Endothelial cell of umbilical vein (primary cell): ENCODE measurements at regions not wholly inside any gene's neighbourhood (a gene's known extent, or its start where the extent isn't known, plus 50 kb on each side); places are given as distances from the start of the nearest gene placed in this dataset.

ENCODE experiments used
- BruUV-seq: library from RNA; stranded (reverse); fragments of 400-500 nt; replicated peaks from 2 replicates; lab custom pipeline; 2021; lab: Mats Ljungman, UMichigan
- CTCF ChIA-PET: fragments of 300-600, 350-600 bp; sonication (Branson Sonifier 250); formaldehyde crosslinking; loops from one replicate; lab custom pipeline; 2021; ENCODE audit warnings: antibody characterized with exemption, inconsistent platforms; lab: Charles Lee
- POLR2A ChIA-PET: fragments of 300-600, 350-600 bp; sonication (Branson Sonifier 250); formaldehyde crosslinking; loops from one replicate; lab custom pipeline; 2021; ENCODE audit warnings: antibody characterized with exemption, inconsistent platforms; lab: Charles Lee
- DNase-seq: peaks from one replicate; pipeline ENCODE4 v3.0.0-alpha.2; 2011; ENCODE audit warnings: low read depth, low spot score
- FAIRE-seq: peaks from 2 replicates; lab custom pipeline; 2011; peaks lifted over from hg19 to GRCh38; lab: Jason Lieb, UNC
- H2AFZ ChIP-seq: 2 replicates; pipeline ENCODE4 v1.6.0; 2012; ENCODE audit warnings: low read depth, low read length, control low read depth, inconsistent platforms
- H3K27ac ChIP-seq: 2 replicates; pipeline ENCODE4 v1.5.1; 2011; ENCODE audit warnings: low read depth, mild to moderate bottlenecking, control low read depth, low read length, moderate library complexity; ENCODE audit not compliant: insufficient read depth
- H3K27me3 ChIP-seq, 2 experiments: 2 replicates each; pipeline versions ENCODE4 v1.6.0 to v1.6.1; 2011; ENCODE audit warnings: low read length in 2 of 2, mixed read lengths in 1 of 2; ENCODE audit not compliant: control insufficient read depth in 2 of 2, insufficient read depth in 2 of 2
- H3K36me3 ChIP-seq, 2 experiments: 2 replicates in 1 of 2; 3 replicates in 1 of 2; pipeline ENCODE4 v1.5.1; 2011; ENCODE audit warnings: low read length in 2 of 2, mild to moderate bottlenecking in 1 of 2, moderate library complexity in 1 of 2; ENCODE audit not compliant: control insufficient read depth in 2 of 2, insufficient read depth in 2 of 2; ENCODE audit errors: extremely low read depth in 1 of 2
- H3K4me1 ChIP-seq: 3 replicates; pipeline ENCODE4 v1.5.1; 2011; ENCODE audit warnings: mild to moderate bottlenecking, low read length; ENCODE audit not compliant: control insufficient read depth, insufficient read depth; ENCODE audit errors: extremely low read depth
- H3K4me2 ChIP-seq: 2 replicates; pipeline ENCODE4 v1.6.1; 2011; ENCODE audit warnings: low read length, control low read depth, mixed read lengths; ENCODE audit not compliant: insufficient read depth
- H3K4me3 ChIP-seq, 3 experiments: fragments of 200-600 bp in 1 of 3; sonication (generic), shearing (Covaris generic) in 1 of 3; replicated peaks in 1 of 3; 2 replicates each; pipeline ENCODE4 v1.5.1; 2011 to 2016; ENCODE audit warnings: control low read depth in 3 of 3, low read length in 3 of 3, mild to moderate bottlenecking in 2 of 3, inconsistent platforms in 1 of 3, low read depth in 1 of 3, moderate library complexity in 1 of 3; ENCODE audit not compliant: insufficient read depth in 1 of 3
- H3K79me2 ChIP-seq: 2 replicates; pipeline ENCODE4 v1.6.0; 2012; ENCODE audit warnings: low read length, inconsistent platforms; ENCODE audit not compliant: control insufficient read depth, insufficient read depth
- H3K9ac ChIP-seq: replicated peaks from 2 replicates; pipeline ENCODE3; 2011; ENCODE audit warnings: low read length, control low read depth; ENCODE audit not compliant: insufficient read depth; ENCODE audit errors: extremely low read depth
- H3K9me1 ChIP-seq: replicated peaks from 3 replicates; pipeline ENCODE4 v1.6.0; 2011; ENCODE audit warnings: mild to moderate bottlenecking, low read length; ENCODE audit not compliant: control insufficient read depth, insufficient read depth; ENCODE audit errors: extremely low read depth
- H3K9me3 ChIP-seq: replicated peaks from 2 replicates; pipeline ENCODE4 v1.5.1; 2012; ENCODE audit warnings: low read length, inconsistent platforms; ENCODE audit not compliant: control insufficient read depth, insufficient read depth
- H4K20me1 ChIP-seq: replicated peaks from 2 replicates; pipeline ENCODE3; 2011; ENCODE audit warnings: mild to moderate bottlenecking, low read length; ENCODE audit not compliant: control insufficient read depth, insufficient read depth; ENCODE audit errors: extremely low read depth
- CTCF ChIP-seq, 2 donors: IDR thresholded peaks; 1 replicate in 1 of 2; 2 replicates in 1 of 2; pipeline ENCODE4 v1.5.1; 2011; ENCODE audit warnings: low read length in 2 of 2, mild to moderate bottlenecking in 2 of 2, moderate library complexity in 2 of 2, control low read depth in 1 of 2, inconsistent platforms in 1 of 2, low read depth in 1 of 2; ENCODE audit not compliant: insufficient read depth in 1 of 2; ENCODE audit errors: extremely low read depth in 1 of 2
- EZH2 ChIP-seq: IDR thresholded peaks from 2 replicates; pipeline ENCODE4 v1.6.1; 2012; ENCODE audit warnings: borderline replicate concordance, low read depth, mild to moderate bottlenecking, moderate library complexity, low read length, inconsistent platforms; ENCODE audit not compliant: severe bottlenecking
- FOS ChIP-seq: IDR thresholded peaks from 2 replicates; pipeline ENCODE4 v1.6.1; 2011; ENCODE audit warnings: mild to moderate bottlenecking, low read length, moderate library complexity, borderline replicate concordance; ENCODE audit not compliant: insufficient read depth
- GATA2 ChIP-seq: IDR thresholded peaks from 2 replicates; pipeline ENCODE4 v1.7.0; 2011; ENCODE audit warnings: low read depth, mild to moderate bottlenecking, moderate library complexity, mixed read lengths, low read length; ENCODE audit not compliant: insufficient read length, insufficient read depth
- JUN ChIP-seq: IDR thresholded peaks from 2 replicates; pipeline ENCODE4 v1.6.1; 2011; ENCODE audit warnings: borderline replicate concordance, low read depth; ENCODE audit not compliant: insufficient read length, insufficient read depth
- MAX ChIP-seq: IDR thresholded peaks from 2 replicates; pipeline ENCODE4 v1.6.1; 2011; ENCODE audit not compliant: insufficient read depth, insufficient read length
- MYC ChIP-seq: IDR thresholded peaks from one replicate; pipeline ENCODE4 v1.6.1; 2011; ENCODE audit warnings: mild to moderate bottlenecking, low read depth, low read length
- POLR2A ChIP-seq: IDR thresholded peaks from 2 replicates; pipeline ENCODE4 v1.6.1; 2012; ENCODE audit warnings: low read depth, mild to moderate bottlenecking, control low read depth, low read length
- POLR2AphosphoS5 ChIP-seq: IDR thresholded peaks from 2 replicates; pipeline ENCODE4 v1.6.1; 2012; ENCODE audit warnings: low read depth, mild to moderate bottlenecking, control low read depth, low read length, moderate library complexity; ENCODE audit not compliant: insufficient read depth
- dilution Hi-C: fragments of 300-500 bp; cut with MboI; formaldehyde crosslinking; loops from one replicate; pipeline ENCODE4 v1.15.0; 2019; ENCODE audit warnings: low sequenced_read_pairs; ENCODE audit not compliant: extremely low pct_ligation_motif_present
- intact Hi-C: fragments of 100-400 bp; cut with micrococcal nuclease; formaldehyde crosslinking; loops from one replicate; pipeline ENCODE4 v1.10.0; 2022

- DNase-seq: no peak
- no TSS peak for BruUV-seq
- no peak overlapping the region for H2AFZ ChIP-seq
- ChIA-PET POLR2A (no interaction called here), CTCF (no interaction called here)
- no peak overlapping the region for H3K4me3 ChIP-seq
- no peaks in the 10 kb centered on the region for H3K9me3 ChIP-seq
- intact Hi-C loops (no loop called here), dilution Hi-C loops (no loop called here)
- FAIRE-seq: no peak
- no peaks in the 10 kb centered on the region for H4K20me1 ChIP-seq
- no peaks in the 10 kb centered on the region for H3K4me1 ChIP-seq
- no peaks in the 10 kb centered on the region for H3K9me1 ChIP-seq
- H3K27me3 ChIP-seq: peaks cover 0 to 10% of the 10 kb centered on the region in 2 experiments
- H3K9ac ChIP-seq: no peak overlapping the region
- no peak overlapping the region for H3K27ac ChIP-seq
- H3K79me2 ChIP-seq: no peaks in the 10 kb centered on the region
- TF ChIP-seq GATA2: no peak
- TF ChIP-seq MYC: no peak
- no peak for TF ChIP-seq MAX
- TF ChIP-seq JUN: no peak
- no peak for TF ChIP-seq CTCF (IDR thresholded peaks at IDR 0.05; ENCODE audit: extremely low read depth in 1 of 2, insufficient read depth in 1 of 2, low read depth in 1 of 2, low read length in 2 of 2)
- no peak for TF ChIP-seq FOS
- TF ChIP-seq POLR2A: no peak
- no peak for TF ChIP-seq EZH2
- no peak for TF ChIP-seq POLR2AphosphoS5
- H3K4me2 ChIP-seq: no peak overlapping the region
- no peaks in the 10 kb centered on the region for H3K36me3 ChIP-seq
Measured at GRCh38 chr10:21157664-21158063, 260.6 kb upstream of the NEBL start.
